ENCODE measurements at regions not wholly inside any gene's neighbourhood (a gene's known extent, or its start where the extent isn't known, plus 50 kb on each side); places are given as distances from the start of the nearest gene placed in this dataset.

- no peak for DNase-seq (ENCODE audit: low read depth)
Measured at GRCh38 chr4:11529625-11530201, 101.0 kb upstream of the HS3ST1 start.

- no peak for DNase-seq (ENCODE audit: low read depth)
Measured at GRCh38 chr4:11525085-11525484, 96.4 kb upstream of the HS3ST1 start.

- no peak for DNase-seq (ENCODE audit: low read depth)
Measured at GRCh38 chr4:11518754-11519153, 90.1 kb upstream of the HS3ST1 start.

GRCh38 chr4:11514779-11515419 lies 86.2 kb upstream of the HS3ST1 start:
- DNase-seq (ENCODE audit: low read depth): no peak

GRCh38 chr4:11514003-11514402 lies 85.3 kb upstream of the HS3ST1 start:
- DNase-seq (ENCODE audit: low read depth): no peak

- no peak for DNase-seq (ENCODE audit: low read depth)
Measured at GRCh38 chr4:11512871-11513270, 84.2 kb upstream of the HS3ST1 start.

GRCh38 chr4:11511321-11511720 lies 82.6 kb upstream of the HS3ST1 start:
- no peak for DNase-seq (ENCODE audit: low read depth)

GRCh38 chr4:11507920-11508319 lies 79.2 kb upstream of the HS3ST1 start:
- DNase-seq (ENCODE audit: low read depth): no peak

GRCh38 chr4:11506194-11506593 lies 77.5 kb upstream of the HS3ST1 start:
- DNase-seq (ENCODE audit: low read depth): no peak

- peak; percentile 28 for DNase-seq (ENCODE audit: low read depth)
Measured at GRCh38 chr4:11505221-11505971, 76.7 kb upstream of the HS3ST1 start.

GRCh38 chr4:11503166-11503565 lies 74.5 kb upstream of the HS3ST1 start:
- no peak for DNase-seq (ENCODE audit: low read depth)

- no peak for DNase-seq (ENCODE audit: low read depth)
Measured at GRCh38 chr4:11497972-11498371, 69.3 kb upstream of the HS3ST1 start.

GRCh38 chr4:11497212-11497806 lies 68.6 kb upstream of the HS3ST1 start:
- no peak for DNase-seq (ENCODE audit: low read depth)

- DNase-seq (ENCODE audit: low read depth): no peak
Measured at GRCh38 chr4:11496351-11496829, 67.7 kb upstream of the HS3ST1 start.

GRCh38 chr4:11495818-11496217 lies 67.1 kb upstream of the HS3ST1 start:
- no peak for DNase-seq (ENCODE audit: low read depth)

- no peak for DNase-seq (ENCODE audit: low read depth)
Measured at GRCh38 chr4:11495291-11495690, 66.6 kb upstream of the HS3ST1 start.

GRCh38 chr4:11494232-11494631 lies 65.5 kb upstream of the HS3ST1 start:
- DNase-seq (ENCODE audit: low read depth): no peak

GRCh38 chr4:11489453-11490083 lies 60.9 kb upstream of the HS3ST1 start:
- DNase-seq (ENCODE audit: low read depth): no peak

GRCh38 chr4:11488657-11489452 lies 60.2 kb upstream of the HS3ST1 start:
- no peak for DNase-seq (ENCODE audit: low read depth)

- DNase-seq (ENCODE audit: low read depth): no peak
Measured at GRCh38 chr4:11487868-11488544, 59.3 kb upstream of the HS3ST1 start.

- no peak for DNase-seq (ENCODE audit: low read depth)
Measured at GRCh38 chr4:11487139-11487538, 58.4 kb upstream of the HS3ST1 start.

Measured in ELR (cell line).